Glomerular endothelial cell (primary cell): ENCODE measurements at regions not wholly inside any gene's neighbourhood (a gene's known extent, or its start where the extent isn't known, plus 50 kb on each side); places are given as distances from the start of the nearest gene placed in this dataset.
"Not testable (repeated sequence)": the region's sequence is repeated elsewhere in the genome, so short reads cannot be mapped to it uniquely, and the experiment has no call there.

Source experiments
- DNase-seq: peaks from one replicate; pipeline ENCODE4 v3.0.0-alpha.2; 2011; ENCODE audit warnings: low read depth, low spot score; ENCODE audit errors: extremely low read depth

DNA sequence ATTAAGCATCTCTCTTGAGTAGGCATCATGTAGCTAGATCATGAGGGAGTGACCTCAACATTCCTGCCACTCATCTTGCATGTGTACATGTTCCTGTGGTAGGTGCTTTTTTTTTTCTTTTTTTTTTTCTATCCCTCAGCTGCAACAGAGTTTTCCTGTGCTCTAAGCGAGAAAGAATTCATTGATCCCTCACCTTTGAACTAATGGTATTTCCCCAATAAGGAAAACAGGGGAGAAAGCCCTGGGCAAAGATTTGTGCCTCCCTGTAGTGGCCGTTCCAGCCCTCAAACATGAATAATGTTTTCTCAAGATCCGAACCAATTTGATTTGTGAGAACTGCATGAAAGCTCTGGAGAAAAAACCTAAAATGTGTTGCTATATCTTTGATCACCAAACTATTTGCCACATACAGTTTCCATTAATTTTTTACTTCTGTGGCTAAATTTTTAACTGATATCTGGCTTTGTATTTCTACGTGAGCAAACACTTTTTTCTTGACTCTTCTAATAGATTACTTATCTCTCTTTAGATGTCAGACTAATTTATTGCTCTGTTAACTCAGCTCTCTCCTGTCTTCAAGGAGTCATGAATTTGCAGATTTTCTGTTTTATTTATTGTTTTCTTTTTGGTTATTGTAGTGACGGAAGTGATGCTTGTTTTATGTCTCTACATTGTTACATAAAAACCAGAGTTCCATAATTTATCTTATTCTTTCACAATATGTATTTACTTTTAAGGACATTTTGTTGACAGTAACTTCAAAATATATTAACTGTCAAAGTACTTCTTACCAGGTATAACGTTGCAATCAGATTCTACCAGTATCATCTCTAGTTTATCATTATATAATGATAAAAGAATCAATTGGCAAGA, 1396.5 kb downstream of the OTOL1 start:
- DNase-seq: no peak

DNA sequence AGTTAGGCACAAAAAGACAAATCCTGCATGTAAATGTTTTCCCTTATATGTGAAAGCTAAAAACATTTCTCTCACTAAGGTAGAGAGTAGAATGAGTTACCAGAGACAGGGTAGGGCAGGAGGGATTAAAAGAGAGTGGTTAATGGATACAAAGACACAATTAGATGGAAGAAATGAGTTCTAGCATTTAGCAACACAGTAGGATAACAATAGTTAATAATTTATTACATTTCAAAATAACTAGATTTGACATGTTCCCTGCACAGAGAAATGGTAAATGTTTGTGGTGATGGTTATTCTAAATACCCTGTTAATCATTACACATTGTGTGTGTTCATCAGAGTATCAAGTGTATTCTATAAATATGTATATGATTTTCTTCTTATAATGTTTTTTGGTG, 1400.7 kb downstream of the OTOL1 start:
- DNase-seq: no peak

DNA sequence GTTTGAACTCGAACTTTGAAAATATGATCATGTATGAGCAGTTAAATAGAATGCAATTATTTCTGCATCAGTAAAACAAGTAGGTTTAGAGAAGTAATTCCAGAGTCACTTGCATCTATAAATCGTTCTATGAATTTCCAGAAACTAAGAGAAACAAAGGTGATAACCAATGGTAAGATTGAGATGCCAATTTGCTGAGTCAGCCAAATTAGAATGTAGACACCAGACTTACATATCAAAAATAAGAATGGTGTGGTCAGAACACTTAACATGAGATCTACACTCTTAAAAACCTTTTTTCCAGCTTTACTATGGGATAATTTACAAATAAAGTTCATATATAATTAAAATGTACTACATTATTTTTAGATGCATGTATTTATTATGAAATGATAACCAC, 1435.9 kb downstream of the OTOL1 start:
- no peak for DNase-seq

DNA sequence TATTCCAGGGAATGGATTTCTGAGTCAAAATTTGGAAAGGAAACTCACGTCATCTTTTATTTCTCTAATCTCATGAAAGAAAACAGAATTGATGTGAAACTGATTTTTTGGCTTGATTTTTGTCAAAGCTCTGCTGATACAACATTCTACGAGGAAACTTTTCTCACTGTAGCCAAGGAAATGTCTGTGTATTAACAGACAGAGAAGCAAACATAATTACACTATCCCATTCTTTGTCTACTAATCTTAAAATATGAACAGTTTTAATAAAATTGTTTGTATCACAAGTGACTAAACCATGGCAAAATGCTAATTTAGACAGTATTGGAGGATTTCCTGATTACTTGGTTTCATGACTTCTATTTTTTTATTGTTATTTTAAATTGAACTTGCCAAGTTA, 1437.0 kb downstream of the OTOL1 start:
- no peak for DNase-seq

DNA sequence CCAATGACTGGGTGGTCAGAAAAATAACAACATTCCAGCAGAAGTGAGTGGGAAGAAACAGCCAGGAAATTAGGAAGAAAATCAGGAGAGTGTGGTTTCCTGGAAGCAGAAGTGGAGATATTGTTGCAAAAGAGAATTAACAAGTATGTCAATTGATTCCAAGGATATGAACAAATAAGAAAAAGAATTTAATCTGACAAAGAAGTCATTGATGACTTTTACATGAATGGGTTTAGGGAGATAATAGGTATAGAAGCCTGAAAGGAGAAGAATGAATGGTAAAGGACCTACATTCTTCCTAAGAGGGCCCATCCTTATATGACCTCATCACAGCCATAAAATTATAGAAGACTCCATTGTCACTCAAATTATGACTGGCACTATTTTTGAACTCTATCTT, 1440.1 kb downstream of the OTOL1 start:
- DNase-seq: no peak

DNA sequence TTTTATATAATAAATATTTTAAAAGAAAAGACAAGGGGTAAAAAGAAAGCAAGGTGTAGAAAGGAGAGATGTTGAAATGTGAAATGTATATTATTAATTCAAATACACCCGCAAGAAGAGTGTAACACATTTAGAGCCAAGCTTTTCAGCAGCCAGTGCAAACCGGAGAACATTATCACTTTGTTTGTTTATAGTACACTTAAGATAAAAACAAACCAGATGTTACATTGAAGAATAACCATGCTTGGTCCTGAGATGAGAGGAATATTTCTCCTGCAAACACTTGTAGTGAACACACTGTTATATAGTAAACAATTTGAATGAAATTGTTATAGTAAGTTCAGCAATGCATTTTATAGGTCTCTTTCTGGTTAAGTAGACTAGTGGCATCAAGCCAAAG, 1441.5 kb downstream of the OTOL1 start:
- no peak for DNase-seq

DNA sequence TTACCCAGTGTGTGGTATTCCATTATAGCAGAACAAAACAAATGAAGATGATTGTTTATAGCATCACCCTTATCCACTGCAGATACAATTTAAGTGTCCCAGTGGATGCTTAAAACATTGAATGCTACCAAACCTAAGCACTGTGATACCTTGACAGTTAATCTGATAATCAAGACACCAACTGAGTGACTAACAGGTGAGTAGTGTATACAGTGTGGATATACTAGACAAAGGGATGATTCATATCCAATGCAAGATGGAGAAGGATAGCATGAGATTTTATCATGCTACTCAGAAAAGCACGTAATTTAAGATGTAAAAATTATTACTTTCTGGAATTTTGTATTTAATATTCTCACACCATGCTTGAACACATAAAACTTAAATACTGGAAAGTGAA, 1449.0 kb downstream of the OTOL1 start:
- no peak for DNase-seq

DNA sequence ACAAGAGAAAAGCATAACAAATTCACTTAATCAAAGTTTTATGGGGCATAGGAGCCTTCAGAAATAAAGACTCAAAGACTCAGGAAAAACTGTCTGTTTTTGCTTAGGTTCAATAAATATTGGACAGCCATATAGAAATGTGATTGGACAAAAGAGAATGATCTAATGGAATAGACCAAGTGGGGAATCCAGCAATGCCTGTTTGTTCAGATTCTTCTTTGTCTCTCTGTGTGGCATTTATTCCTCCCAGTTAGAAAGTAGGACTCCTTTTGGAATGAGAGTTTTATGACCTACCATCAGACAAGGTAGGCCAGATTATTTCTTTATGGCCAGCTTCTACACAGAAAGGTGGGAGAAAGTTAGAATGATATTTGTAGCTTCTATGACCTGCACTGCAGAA, 1460.1 kb downstream of the OTOL1 start:
- no peak for DNase-seq

DNA sequence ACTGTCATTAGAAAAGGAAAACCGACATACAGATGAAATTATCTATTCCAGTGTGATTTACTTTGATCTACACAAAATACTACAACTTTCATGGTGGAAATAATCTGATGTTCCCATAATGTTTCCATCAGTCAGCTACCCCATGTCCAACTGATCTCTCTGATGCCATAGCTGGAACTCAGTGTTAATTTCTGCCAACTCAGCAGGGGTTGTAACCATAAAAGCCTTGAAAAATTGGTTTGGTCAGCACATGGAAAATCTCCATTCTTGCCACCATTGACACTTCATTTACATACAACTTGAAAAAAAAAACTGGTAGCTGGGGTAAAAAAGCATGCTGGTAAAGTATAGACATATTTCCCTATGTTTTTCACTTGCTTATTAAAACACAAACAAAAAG, 1463.7 kb downstream of the OTOL1 start:
- no peak for DNase-seq

DNA sequence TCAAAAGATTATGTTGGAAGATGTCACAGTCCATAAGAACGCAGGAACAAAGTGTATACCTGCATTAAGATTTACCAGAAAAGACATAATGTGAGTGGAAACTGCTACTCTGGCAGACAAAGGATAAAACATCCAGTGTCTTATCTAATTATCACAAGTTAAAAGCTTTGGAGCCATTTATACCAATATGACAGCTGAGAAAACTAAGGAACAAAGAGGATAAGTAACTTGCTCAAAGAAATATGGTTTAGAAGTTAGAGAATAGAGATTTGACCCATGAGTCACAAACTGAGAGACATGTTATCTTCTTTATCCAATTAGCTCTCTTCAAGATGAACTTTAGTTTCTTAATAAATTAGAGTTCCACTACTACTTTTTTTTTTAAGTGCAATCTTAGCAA, 1473.7 kb downstream of the OTOL1 start:
- no peak for DNase-seq

DNA sequence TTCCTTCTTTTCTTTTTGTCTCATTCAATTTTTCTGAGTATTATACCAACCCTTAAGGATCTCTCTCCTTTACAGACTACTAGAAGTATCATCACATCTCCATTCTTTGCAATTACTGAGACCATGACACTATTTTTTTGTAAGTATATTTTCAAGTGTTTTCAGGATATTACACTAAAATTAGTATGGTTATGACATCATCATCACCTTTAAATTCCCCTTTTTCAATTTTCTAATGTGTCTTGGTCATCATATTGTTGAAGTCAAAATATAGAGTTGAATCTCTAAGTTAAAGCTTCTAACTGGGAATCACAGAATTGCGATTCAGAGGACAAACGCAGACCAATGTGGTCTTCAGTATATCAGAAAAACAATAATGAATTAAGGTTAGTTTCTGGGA, 1475.1 kb downstream of the OTOL1 start:
- no peak for DNase-seq

DNA sequence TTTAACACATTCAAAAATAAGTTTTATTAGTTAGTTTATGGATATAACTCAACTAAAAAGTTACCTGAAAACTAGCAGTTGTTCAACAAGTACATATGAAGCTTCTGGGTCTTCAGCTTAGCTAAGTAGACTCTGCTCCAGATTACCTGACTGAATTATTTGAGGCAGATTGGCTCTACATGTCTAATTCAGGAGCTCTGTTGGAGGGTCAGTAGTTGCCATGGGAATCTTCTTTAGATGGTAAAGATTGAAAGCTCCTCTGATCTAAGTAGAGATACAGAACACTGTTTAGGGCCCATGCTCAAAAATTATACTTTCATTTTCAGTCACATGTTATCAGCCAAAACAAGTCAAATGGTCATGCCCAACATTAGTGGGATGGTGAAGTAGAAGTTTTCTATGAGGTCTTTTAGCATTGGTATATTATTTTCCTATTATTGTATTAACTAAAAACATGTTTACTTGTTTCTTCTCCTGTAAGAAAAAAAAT, 1476.9 kb downstream of the OTOL1 start:
- no peak for DNase-seq

DNA sequence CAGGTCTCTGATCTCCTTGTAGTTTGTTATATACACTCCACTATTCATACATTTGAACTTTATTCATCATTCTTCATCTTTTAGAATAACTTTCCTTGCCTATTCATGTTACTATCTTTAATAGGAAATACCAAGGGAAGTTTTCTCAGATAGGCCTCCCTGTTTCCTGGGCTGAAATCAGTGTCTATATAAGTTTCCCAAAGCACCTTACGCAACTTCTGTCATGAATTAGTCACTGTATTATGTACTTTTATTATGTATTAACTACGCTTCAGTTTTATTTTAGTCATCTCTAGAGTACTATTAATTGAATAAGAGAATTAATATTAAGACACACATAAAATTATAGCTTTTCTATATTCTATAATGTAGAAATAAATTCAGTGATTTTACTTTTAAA, 1481.5 kb downstream of the OTOL1 start:
- DNase-seq: no peak

DNA sequence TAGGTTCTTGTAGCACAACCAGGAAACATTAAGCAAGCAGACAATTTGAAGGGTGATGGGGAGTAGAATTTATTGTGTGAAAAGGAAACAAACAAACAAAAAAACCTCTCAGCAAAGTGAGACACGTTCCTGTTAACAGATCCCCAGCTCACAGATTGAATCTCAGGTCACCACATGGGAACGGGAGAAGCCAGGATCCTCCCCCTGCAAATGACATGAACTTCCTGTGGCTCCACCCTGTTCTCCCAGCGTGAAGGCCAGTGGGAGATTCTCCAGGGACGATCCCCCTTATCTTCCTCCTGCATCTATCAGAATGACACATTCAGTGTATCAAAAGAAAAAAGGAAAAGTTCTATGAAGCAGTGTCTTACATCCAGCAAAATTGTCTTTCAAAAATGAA, 1488.1 kb downstream of the OTOL1 start:
- no peak for DNase-seq

DNA sequence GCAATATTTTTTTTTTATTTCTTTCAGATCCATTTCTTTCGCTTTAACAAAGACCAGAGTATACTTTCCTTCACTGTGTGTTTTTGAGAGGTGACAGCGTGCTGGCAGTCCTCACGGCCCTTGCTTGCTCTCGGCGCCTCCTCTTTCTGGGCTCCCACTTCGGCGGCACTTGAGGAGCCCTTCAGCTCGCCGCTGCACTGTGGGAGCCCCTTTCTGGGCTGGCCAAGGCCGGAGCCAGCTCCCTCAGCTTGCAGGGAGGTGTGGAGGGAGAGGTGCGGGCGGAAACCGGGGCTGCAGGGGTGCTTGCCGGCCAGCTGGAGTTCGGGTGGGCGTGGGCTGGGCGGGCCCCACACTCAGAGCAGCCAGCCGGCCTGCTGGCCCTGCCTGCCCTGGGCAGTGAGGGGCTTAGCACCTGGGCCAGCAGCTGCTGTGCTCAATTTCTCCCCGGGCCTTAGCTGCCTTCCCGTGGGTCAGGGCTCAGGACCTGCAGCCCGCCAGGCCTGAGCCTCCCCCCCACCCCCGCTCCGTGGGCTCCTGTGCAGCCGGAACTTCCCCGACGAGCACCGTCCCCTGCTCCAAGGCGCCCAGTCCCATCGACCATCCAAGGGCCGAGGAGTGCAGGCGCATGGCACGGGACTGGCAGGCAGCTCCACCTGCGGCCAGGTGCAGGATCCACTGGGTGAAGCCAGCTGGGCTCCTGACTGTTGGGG, 1490.6 kb downstream of the OTOL1 start:
- not testable (repeated sequence) for DNase-seq

DNA sequence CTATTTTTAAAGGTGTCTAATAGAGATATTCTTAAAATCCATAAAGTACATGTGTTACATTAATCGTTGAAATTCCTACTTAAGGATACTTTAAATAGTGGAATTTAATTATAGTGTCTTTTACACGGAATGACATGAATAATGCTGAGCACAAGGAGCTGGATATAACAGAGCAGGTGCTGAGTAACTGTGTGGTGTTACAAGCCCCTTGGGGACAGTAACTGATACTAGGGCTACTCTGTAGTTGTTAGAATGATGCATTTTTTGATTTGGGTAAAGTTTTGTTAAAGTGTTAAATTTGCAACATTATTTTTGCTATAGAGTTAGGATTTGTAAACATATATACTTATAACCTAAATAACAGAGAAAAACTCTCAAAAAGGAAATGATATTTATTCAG, 1496.1 kb downstream of the OTOL1 start:
- no peak for DNase-seq

DNA sequence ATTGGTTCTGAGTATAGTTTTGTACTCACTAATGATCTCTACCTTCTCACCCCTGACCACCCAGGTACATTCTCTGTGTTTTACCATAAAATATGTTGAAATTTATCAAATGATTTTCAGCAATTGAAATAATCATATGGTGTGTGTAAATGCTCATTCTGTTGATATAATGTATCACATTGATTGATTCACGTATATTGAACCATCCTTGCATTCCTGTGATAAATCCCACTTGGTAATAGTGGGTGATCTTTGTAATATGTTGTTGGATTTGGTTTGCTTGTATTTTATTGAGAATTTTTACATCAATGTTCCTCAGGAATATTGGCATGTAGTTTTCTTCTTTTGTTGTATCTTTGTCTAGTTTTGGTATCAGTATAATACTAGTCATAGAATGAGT, 1497.6 kb downstream of the OTOL1 start:
- no peak for DNase-seq

DNA sequence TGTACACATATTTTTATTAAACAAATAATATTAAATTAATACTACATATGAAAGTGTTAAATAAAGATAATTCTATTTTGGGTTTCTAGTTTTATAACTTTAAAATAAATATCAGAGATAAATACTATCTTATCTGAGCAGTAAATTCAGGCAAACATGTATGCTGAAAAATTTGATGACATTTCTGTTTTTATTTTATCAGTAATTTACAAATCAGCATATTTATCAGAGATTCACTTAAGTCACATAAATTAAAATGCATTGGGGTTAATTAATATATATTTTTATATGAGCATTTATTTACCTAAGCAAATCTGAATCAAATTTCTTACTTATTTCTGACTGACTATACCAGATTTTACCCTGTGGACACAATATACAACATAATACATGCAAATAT, 1499.8 kb downstream of the OTOL1 start:
- no peak for DNase-seq

DNA sequence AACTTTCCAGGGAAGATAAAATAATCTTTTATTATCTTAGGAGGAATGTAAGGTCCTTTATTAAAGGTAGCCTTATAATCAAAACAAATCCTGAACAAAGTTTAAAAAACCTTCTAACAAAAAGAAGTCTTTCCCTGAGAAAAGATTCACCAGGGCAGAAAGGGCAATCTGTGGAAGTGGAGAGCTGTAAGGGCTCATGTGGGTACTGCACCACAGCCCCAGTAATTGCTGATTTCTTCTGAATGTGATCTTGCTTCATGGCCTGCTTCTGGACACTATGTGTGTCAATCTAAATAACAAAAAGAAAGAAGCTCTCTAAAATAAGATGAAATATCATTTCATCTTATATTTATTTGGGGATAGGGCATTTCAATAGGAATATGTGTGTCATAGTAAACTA, 1501.6 kb downstream of the OTOL1 start:
- DNase-seq: no peak

DNA sequence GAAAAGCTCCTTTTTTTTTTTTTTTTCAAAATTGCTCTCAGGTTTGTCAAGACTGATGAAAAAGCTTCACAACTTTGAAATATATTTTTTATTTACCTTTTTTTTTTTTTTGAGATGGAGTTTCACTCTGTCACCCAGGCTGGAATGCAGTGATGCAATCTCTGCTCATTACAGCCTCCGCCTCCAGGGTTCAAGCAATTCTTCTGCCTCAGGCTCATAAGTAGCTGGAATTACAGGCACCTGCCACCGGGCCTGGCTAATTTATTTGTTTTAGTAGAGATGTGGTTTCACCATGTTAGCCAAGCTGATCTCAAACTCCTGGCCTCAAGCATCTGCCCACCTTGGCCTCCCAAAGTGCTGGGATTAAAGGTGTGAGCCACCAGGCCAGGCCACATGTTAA, 1515.0 kb downstream of the OTOL1 start:
- DNase-seq: no peak

DNA sequence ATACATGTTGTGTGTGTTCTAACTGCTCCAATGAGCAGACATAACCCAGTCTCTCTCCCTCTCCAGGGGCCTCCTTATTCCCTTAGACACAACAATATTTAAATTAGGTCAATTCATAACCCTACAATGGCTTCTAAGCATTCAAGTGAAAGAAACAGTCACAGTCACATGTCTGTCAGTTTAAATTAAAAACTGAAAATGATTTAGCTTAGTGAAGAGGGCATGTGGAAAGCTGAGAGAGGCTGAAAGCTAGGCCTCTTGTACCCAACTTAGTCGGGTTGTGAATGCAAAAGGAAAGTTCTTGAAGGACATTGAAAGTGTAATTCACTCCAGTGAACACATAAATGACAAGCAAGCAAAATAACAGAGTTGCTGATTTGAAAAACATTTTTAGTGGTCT, 1519.6 kb downstream of the OTOL1 start:
- no peak for DNase-seq

DNA sequence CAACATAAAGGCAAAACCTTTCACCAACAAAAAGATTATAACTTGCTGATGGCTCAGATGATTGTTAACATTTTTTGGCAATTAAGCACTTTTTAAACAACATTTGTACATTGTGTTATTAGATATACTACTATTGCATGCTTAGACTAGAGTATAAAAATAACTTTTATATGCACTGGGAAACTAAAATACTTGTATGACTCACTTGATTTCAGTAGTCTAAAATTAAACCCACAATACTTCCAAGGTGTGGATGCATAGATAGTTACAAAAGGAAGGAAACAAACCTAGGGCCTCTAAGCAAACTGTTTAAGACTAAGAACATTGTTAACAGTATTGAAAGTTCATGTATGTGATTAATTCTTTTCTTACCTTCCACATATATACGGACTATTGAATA, 1521.5 kb downstream of the OTOL1 start:
- DNase-seq: no peak
